Liver (tissue), 8 donors: ENCODE measurements at regions not wholly inside any gene's neighbourhood (a gene's known extent, or its start where the extent isn't known, plus 50 kb on each side); places are given as distances from the start of the nearest gene placed in this dataset.

Experiments
- DNase-seq: peaks from one replicate; pipeline ENCODE4 v3.0.0-alpha.2; 2017; ENCODE audit warnings: low spot score
- H3K27ac ChIP-seq, 2 donors: one replicate each; pipeline ENCODE4 v1.7.0; 2013; ENCODE audit warnings: inconsistent platforms in 2 of 2, low read length in 2 of 2, control low read depth in 1 of 2, low read depth in 1 of 2, mild to moderate bottlenecking in 1 of 2
- H3K27me3 ChIP-seq, 4 donors: one replicate each; pipeline versions ENCODE4 v1.6.1 to v1.7.0; 2013; ENCODE audit warnings: low read length in 3 of 4, inconsistent platforms in 1 of 4, mild to moderate bottlenecking in 1 of 4, moderate library complexity in 1 of 4; ENCODE audit not compliant: control insufficient read depth in 4 of 4, insufficient read depth in 4 of 4
- H3K36me3 ChIP-seq, 4 donors: one replicate each; pipeline versions ENCODE4 v1.6.1 to v1.7.0; 2013; ENCODE audit warnings: low read length in 3 of 4, mild to moderate bottlenecking in 3 of 4, low read depth in 1 of 4, moderate library complexity in 1 of 4; ENCODE audit not compliant: control insufficient read depth in 4 of 4, insufficient read depth in 3 of 4
- H3K4me1 ChIP-seq, 4 donors: one replicate each; pipeline versions ENCODE4 v1.6.1 to v1.7.0; 2013; ENCODE audit warnings: low read length in 3 of 4, mild to moderate bottlenecking in 3 of 4, moderate library complexity in 1 of 4; ENCODE audit not compliant: control insufficient read depth in 4 of 4, insufficient read depth in 4 of 4
- H3K4me3 ChIP-seq, 3 donors: one replicate each; pipeline versions ENCODE4 v1.6.1 to v1.7.0; 2013; ENCODE audit warnings: low read length in 3 of 3, control low read depth in 1 of 3, low read depth in 1 of 3, mild to moderate bottlenecking in 1 of 3
- H3K9ac ChIP-seq, 2 donors: one replicate each; pipeline ENCODE4 v1.7.0; 2013; ENCODE audit warnings: low read length in 2 of 2, mild to moderate bottlenecking in 2 of 2, moderate library complexity in 2 of 2, control low read depth in 1 of 2, low read depth in 1 of 2
- H3K9me3 ChIP-seq, 4 donors: one replicate each; pipeline versions ENCODE4 v1.6.1 to v1.7.0; 2013; ENCODE audit warnings: low read length in 3 of 4; ENCODE audit not compliant: control insufficient read depth in 4 of 4
- CTCF ChIP-seq: fragments of 150-350 bp; IDR thresholded peaks from 2 replicates; pipeline ENCODE4 v1.5.1; 2017; ENCODE audit warnings: improper control_type of control experiment, low read depth, low read length; ENCODE audit not compliant: missing input control
- FOXA1 ChIP-seq: IDR thresholded peaks from 2 replicates; pipeline ENCODE4 v1.6.1; 2016; ENCODE audit warnings: antibody characterized with exemption
- FOXA2 ChIP-seq: IDR thresholded peaks from 2 replicates; pipeline ENCODE4 v1.6.1; 2016; ENCODE audit warnings: antibody characterized with exemption
- GABPA ChIP-seq, 2 donors: IDR thresholded peaks in 1 of 2; conservative IDR thresholded peaks in 1 of 2; 2 replicates each; pipeline ENCODE4 v1.6.1; 2016; ENCODE audit warnings: antibody characterized with exemption in 2 of 2, mild to moderate bottlenecking in 1 of 2, moderate library complexity in 1 of 2
- HNF4A ChIP-seq, 2 donors: conservative IDR thresholded peaks; 2 replicates each; pipeline ENCODE4 v1.6.1; 2016; ENCODE audit warnings: antibody characterized with exemption in 2 of 2, mild to moderate bottlenecking in 2 of 2
- HNF4G ChIP-seq: IDR thresholded peaks from 2 replicates; pipeline ENCODE4 v1.6.1; 2016; ENCODE audit warnings: antibody characterized with exemption
- RAD21 ChIP-seq, 2 donors: IDR thresholded peaks; 2 replicates each; pipeline ENCODE4 v1.6.1; 2016; ENCODE audit warnings: antibody characterized with exemption in 2 of 2, mild to moderate bottlenecking in 2 of 2
- REST ChIP-seq: IDR thresholded peaks from 2 replicates; pipeline ENCODE4 v1.6.1; 2016; ENCODE audit warnings: antibody characterized with exemption, mild to moderate bottlenecking
- RXRA ChIP-seq, 2 donors: IDR thresholded peaks; 2 replicates each; pipeline ENCODE4 v1.6.1; 2017 to 2018; ENCODE audit warnings: antibody characterized with exemption in 2 of 2, mild to moderate bottlenecking in 1 of 2
- SP1 ChIP-seq: IDR thresholded peaks from 2 replicates; pipeline ENCODE4 v1.6.1; 2018; ENCODE audit warnings: antibody characterized with exemption, mild to moderate bottlenecking
- WGBS: extraction: QIAGEN DNeasy Blood & Tissue Kit; methylation state at CpG from one replicate; pipeline ENCODE4 v1.1.7; 2013; 5-methylcytosine and 5-hydroxymethylcytosine counted together
- TF ChIP-seq, protein P1 (sequence below): IDR thresholded peaks from 2 replicates; pipeline ENCODE4 v1.6.1; 2016; ENCODE audit warnings: antibody characterized with exemption
- TF ChIP-seq, protein P2 (sequence below): IDR thresholded peaks from 2 replicates; pipeline ENCODE4 v1.6.1; 2016; ENCODE audit warnings: antibody characterized with exemption
- donor health status: healthy.
- donor health status: healthy.
- donor health status: healthy.
- donor health status: healthy.
- donor health status: healthy.

GRCh38 chr16:86443508-86444147, 66.7 kb upstream of the FOXF1 start:
- Histone ChIP-seq H3K27ac (no peak overlapping the region), H3K4me1 (peaks cover 0 to 3% (median 0%) of the 10 kb centered on the region in 4 donors), H3K4me3 (no peak overlapping the region), H3K9ac (no peak overlapping the region), H3K27me3 (peaks cover 0 to 8% (median 0%) of the 10 kb centered on the region in 4 donors), H3K9me3 (no peaks in the 10 kb centered on the region), H3K36me3 (no peaks in the 10 kb centered on the region)
- TF ChIP-seq FOXA2 = no peak
- TF ChIP-seq, protein P1, sequence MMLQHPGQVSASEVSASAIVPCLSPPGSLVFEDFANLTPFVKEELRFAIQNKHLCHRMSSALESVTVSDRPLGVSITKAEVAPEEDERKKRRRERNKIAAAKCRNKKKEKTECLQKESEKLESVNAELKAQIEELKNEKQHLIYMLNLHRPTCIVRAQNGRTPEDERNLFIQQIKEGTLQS = no peak
- no peak for TF ChIP-seq RXRA (IDR thresholded peaks at IDR 0.05)
- TF ChIP-seq RAD21 (IDR thresholded peaks at IDR 0.05) = no peak
- no peak for TF ChIP-seq HNF4A (conservative IDR thresholded peaks at IDR 0.05)
- TF ChIP-seq HNF4G = no peak
- no peak for TF ChIP-seq SP1
- TF ChIP-seq REST = no peak
- no peak for TF ChIP-seq CTCF
- no peak for TF ChIP-seq FOXA1
- TF ChIP-seq, protein P2, sequence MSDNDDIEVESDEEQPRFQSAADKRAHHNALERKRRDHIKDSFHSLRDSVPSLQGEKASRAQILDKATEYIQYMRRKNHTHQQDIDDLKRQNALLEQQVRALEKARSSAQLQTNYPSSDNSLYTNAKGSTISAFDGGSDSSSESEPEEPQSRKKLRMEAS = no peak
- TF ChIP-seq GABPA (IDR thresholded peaks at IDR 0.05 in 1 of 2, conservative IDR thresholded peaks at IDR 0.05 in 1 of 2) = no peak
- no peak for DNase-seq
- 77% methylated on average over 21 of the region's 21 CpGs for WGBS

DNA sequence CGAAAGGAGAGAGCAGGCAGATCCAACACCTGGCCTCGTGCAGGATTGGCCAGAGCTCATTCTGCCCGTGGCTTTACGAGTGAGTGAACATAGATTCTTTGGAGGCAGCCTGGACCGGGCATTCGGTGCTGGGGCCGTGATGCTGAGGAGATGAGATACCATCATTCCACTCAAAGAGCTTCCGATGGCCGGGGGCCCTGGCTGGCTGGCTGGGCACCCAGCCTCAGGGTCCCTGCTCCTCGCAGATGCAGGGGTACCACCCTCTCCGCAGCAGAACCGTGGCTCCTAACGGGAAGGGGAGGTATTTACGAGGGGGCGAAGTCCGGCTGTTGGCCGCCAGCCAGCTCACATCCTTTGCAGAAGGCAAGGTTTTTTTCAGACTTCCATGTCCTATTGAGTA, 66.1 kb upstream of the FOXF1 start:
- H3K27ac ChIP-seq = no peak overlapping the region
- 21% methylated on average over 17 of the region's 17 CpGs for WGBS
- DNase-seq = no peak
- H3K36me3 ChIP-seq = no peaks in the 10 kb centered on the region
- no peak overlapping the region for H3K4me3 ChIP-seq
- TF ChIP-seq, protein P1 = no peak
- TF ChIP-seq FOXA2 (no peak), GABPA (IDR thresholded peaks at IDR 0.05 in 1 of 2, conservative IDR thresholded peaks at IDR 0.05 in 1 of 2) (no peak), FOXA1 (no peak), RXRA (IDR thresholded peaks at IDR 0.05) (no peak), SP1 (no peak)
- no peaks in the 10 kb centered on the region for H3K9me3 ChIP-seq
- H3K4me1 ChIP-seq = peaks cover 0 to 3% (median 0%) of the 10 kb centered on the region in 4 donors
- peaks cover 0 to 9% (median 0%) of the 10 kb centered on the region in 4 donors for H3K27me3 ChIP-seq
- no peak overlapping the region for H3K9ac ChIP-seq
